VCaP (cell line): ENCODE measurements at regions not wholly inside any gene's neighbourhood (a gene's known extent, or its start where the extent isn't known, plus 50 kb on each side); places are given as distances from the start of the nearest gene placed in this dataset.

ENCODE experiments used
- H3K27ac ChIP-seq: fragments of 450-650 bp; 2 replicates; pipeline ENCODE4 v1.5.1; 2017
- TF ChIP-seq, protein P1 (sequence below): fragments of 450-650 bp; conservative IDR thresholded peaks from 2 replicates; pipeline ENCODE4 v1.5.1; 2017; ENCODE audit warnings: mild to moderate bottlenecking, moderate library complexity

DNA sequence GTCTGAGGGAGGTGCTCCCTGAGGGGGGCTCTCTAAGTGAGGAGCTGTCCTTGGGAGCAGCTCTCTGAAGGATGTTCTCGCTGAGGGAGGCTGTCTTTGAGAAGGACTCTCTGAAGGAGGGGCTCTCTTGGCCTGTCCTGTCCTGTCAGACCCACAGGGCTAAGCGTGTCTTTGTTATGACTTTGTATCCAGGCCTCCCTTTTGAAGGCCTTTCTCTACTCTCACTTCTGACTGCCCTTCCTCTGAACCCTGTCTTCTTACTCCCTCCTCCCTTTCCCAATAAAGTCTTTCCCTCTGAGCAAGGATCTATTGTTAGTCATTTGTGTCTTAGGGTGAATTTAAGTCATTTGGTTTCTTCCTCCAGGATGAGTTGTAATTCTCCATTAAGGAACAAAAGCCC, 330.1 kb upstream of the PLET1 start:
- H3K27ac ChIP-seq = no peak overlapping the region
- TF ChIP-seq, protein P1, sequence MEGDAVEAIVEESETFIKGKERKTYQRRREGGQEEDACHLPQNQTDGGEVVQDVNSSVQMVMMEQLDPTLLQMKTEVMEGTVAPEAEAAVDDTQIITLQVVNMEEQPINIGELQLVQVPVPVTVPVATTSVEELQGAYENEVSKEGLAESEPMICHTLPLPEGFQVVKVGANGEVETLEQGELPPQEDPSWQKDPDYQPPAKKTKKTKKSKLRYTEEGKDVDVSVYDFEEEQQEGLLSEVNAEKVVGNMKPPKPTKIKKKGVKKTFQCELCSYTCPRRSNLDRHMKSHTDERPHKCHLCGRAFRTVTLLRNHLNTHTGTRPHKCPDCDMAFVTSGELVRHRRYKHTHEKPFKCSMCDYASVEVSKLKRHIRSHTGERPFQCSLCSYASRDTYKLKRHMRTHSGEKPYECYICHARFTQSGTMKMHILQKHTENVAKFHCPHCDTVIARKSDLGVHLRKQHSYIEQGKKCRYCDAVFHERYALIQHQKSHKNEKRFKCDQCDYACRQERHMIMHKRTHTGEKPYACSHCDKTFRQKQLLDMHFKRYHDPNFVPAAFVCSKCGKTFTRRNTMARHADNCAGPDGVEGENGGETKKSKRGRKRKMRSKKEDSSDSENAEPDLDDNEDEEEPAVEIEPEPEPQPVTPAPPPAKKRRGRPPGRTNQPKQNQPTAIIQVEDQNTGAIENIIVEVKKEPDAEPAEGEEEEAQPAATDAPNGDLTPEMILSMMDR = no peak

DNA sequence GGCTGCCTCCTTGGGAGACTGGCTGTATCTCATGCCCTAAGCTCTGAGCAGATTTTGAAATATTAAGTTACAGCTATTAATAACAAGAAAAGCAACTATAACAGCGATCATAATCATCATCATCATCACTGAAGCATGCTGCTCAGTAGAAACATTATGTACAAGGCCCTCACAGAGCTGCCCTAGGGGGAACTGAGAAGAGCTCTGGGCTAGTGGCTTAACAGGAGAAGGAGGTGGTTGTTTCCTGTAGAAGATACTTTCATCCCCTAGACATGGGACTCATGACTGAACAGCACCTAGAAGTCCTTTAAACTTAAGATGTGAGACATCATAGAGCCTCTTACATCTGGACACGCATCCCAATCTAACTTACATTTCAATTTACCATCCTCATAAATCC, 332.8 kb upstream of the PLET1 start:
- TF ChIP-seq, protein P1 = no peak
- H3K27ac ChIP-seq = no peak overlapping the region

DNA sequence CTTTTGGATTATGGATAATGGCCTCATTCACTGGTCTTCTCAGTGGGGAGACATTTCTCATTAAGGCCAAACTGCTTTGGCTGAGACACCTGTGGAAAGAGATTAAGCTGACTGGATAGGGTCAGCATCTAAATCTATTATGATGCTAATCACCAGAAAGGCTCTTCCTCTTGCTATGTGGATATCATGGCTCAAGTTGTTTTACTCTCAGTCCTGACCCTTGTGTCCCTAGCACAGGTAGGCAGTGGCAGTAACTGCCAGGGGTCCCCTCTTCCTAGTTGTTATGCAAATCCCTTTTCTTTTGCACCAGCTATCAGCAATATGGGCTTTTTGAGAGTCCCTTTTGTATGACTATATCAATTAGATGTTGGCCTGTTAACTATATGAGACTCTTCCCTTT, 335.7 kb upstream of the PLET1 start:
- H3K27ac ChIP-seq = no peak overlapping the region
- TF ChIP-seq, protein P1 = no peak

DNA sequence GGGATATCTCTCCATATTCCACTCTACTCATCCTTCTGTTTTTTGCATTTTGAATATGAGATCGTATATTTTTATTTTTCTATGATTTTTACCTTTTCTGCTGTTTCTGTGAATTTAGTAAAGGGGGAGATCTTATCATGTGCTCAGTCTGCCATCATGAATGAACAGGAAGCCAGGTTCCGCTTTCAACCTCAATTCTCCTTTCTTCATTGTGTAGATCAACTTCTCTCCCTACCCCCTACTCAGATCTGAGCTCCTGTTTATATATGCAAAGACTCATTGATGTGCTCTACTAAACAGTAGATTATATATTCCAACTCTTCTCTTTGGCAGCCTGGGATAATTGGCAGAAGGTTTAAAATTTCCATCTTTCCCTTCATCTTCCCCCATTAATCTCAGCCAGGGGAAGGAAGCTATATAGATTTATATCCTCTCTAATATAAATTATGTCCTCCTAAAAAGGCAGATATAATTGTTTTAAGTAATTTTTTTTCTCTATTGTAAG, 336.7 kb upstream of the PLET1 start:
- TF ChIP-seq, protein P1 = no peak
- H3K27ac ChIP-seq = no peak overlapping the region

DNA sequence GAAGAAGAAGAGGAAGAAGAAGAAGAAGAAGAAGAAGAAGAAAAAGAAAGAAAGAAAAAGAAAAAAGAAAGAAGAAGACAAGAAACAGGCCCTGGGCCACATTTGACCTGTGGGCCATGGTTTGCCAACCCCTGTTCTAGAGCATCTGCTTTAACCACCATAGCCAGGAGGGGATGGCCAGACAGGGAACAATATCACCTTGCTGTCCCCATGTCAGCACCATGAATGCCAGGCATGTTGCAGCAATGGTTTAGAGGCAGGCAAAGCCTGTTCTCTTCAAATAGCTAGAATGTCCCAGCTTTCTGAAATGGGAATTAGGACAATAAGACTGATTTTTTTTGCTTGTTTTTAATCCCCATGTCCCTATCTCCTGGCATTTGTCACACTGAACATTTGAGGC, 338.6 kb upstream of the PLET1 start:
- no peak overlapping the region for H3K27ac ChIP-seq
- TF ChIP-seq, protein P1 = no peak

DNA sequence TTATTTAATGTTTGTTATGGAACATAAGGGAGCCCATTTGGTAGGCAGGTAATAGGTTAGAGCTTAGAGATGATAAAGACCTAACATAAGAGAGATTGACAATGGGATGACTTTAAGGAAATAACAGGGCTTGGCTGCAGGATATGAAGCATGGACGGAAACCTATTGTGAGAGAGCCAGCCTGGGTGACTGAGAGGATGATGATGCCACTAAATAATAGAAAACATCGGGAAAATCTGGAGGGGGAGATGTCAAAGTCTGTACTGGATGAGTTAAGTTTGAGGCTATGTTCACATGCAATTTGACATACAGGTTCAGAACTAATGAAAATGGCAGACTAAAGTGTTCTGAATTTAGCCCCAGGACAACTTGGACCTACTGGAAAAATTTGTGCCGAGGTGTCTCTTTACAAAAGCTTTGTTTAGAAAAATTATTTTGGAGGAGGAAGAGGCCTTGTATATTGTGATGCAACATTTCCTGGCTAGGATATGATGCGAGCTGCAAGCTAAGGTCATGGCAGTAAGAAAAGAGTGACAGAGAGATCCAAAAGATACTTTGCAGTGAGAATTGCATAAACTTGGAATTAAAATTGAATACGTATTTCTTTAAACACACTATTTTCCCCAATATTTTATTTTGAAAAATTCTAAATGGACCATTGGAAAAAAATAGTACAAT, 339.3 kb upstream of the PLET1 start:
- TF ChIP-seq, protein P1 = no peak
- no peak overlapping the region for H3K27ac ChIP-seq

DNA sequence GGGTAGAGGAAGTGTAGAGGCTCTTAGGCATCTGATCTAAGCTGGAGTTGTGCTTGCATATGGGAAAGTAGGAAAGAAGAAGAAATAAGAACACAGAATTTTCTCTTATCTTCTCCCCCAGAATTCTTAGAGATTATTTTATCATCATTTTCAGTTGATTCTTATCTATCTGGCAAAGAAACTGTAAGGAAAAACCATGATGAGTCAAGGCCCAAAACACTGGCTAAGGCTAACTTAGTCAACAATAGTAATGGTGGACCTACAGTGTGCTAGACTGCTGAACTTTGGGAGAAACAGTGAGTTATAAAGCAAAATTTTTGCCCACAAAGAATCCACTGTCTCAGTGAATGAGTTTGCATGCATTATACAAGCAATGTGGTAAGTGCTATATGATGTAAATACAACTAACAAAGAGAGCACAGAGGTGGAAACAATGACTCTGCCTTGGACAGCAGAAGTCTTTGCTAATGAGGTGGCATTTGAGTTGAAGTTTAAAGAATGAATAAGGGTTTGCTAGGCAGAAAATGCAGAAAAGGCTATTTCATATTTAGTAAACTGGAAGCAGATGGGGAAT, 344.5 kb upstream of the PLET1 start:
- no peak overlapping the region for H3K27ac ChIP-seq
- TF ChIP-seq, protein P1 = no peak
